Renal cortex interstitium (tissue), 11 donors: ENCODE measurements at regions not wholly inside any gene's neighbourhood (a gene's known extent, or its start where the extent isn't known, plus 50 kb on each side); places are given as distances from the start of the nearest gene placed in this dataset.
"Not testable (repeated sequence)": the region's sequence is repeated elsewhere in the genome, so short reads cannot be mapped to it uniquely, and the experiment has no call there.

Source experiments
- DNase-seq, 11 donors: peaks; one replicate each; pipeline ENCODE4 v3.0.0-alpha.2; 2013; ENCODE audit warnings: low read depth in 9 of 11, low spot score in 4 of 11; ENCODE audit errors: extremely low read depth in 1 of 11

GRCh38 chr12:45490232-45490881, 239.1 kb upstream of the ARID2 start:
- no peak for DNase-seq

GRCh38 chr12:45494279-45494678, 235.2 kb upstream of the ARID2 start:
- no peak for DNase-seq

- no peak for DNase-seq
These were observed 230.9 kb upstream of the ARID2 start for GRCh38 chr12:45498645-45499044.

- DNase-seq: no peak
These were observed 226.9 kb upstream of the ARID2 start for GRCh38 chr12:45502481-45503128.

- no peak for DNase-seq
These were observed 225.6 kb upstream of the ARID2 start for GRCh38 chr12:45503899-45504298.

GRCh38 chr12:45504316-45505010, 225.0 kb upstream of the ARID2 start:
- no peak for DNase-seq

GRCh38 chr12:45509187-45509586, 220.3 kb upstream of the ARID2 start:
- no peak for DNase-seq

GRCh38 chr12:45509621-45510020, 219.9 kb upstream of the ARID2 start:
- no peak for DNase-seq

GRCh38 chr12:45517381-45517780, 212.1 kb upstream of the ARID2 start:
- no peak for DNase-seq

GRCh38 chr12:45518291-45519235, 210.9 kb upstream of the ARID2 start:
- DNase-seq: peak in 4 of 11 donors; percentile 4 to 26 (median 11)

- no peak for DNase-seq
These were observed 207.3 kb upstream of the ARID2 start for GRCh38 chr12:45522227-45522626.

GRCh38 chr12:45526823-45527222, 202.7 kb upstream of the ARID2 start:
- DNase-seq: not testable (repeated sequence)

- DNase-seq: no peak
These were observed 197.4 kb upstream of the ARID2 start for GRCh38 chr12:45532113-45532512.

GRCh38 chr12:45535610-45536180, 193.8 kb upstream of the ARID2 start:
- DNase-seq: no peak

- DNase-seq: no peak
These were observed 193.2 kb upstream of the ARID2 start for GRCh38 chr12:45536284-45536683.

GRCh38 chr12:45540661-45541341, 188.7 kb upstream of the ARID2 start:
- DNase-seq: no peak

- peak; percentile 41 to 71 (median 53) for DNase-seq
These were observed 185.6 kb upstream of the ARID2 start for GRCh38 chr12:45543887-45544286.

- no peak for DNase-seq
These were observed 183.0 kb upstream of the ARID2 start for GRCh38 chr12:45546545-45546944.
